Mucosa of descending colon (tissue), 3 donors: ENCODE measurements at regions not wholly inside any gene's neighbourhood (a gene's known extent, or its start where the extent isn't known, plus 50 kb on each side); places are given as distances from the start of the nearest gene placed in this dataset.
"Not testable (repeated sequence)": the region's sequence is repeated elsewhere in the genome, so short reads cannot be mapped to it uniquely, and the experiment has no call there.

Experiments
- ATAC-seq: fragments of 200-7000 bp; cut with Tn5 transposase; one replicate; pipeline ENCODE4 v1.9.1; 2020; ENCODE audit warnings: mild to moderate bottlenecking, moderate library complexity
- DNase-seq, 3 donors: peaks; one replicate each; pipeline ENCODE4 v3.0.0-alpha.2; 2020
- H3K36me3 ChIP-seq: fragments of 200-600 bp; one replicate; pipeline ENCODE4 v1.8.0; 2021; ENCODE audit warnings: low read depth, mild to moderate bottlenecking
- H3K4me1 ChIP-seq: fragments of 200-600 bp; one replicate; pipeline ENCODE4 v1.8.0; 2021; ENCODE audit warnings: low read depth, mild to moderate bottlenecking
- H3K4me3 ChIP-seq: fragments of 200-600 bp; one replicate; pipeline ENCODE4 v1.8.0; 2021; ENCODE audit warnings: mild to moderate bottlenecking
- H3K9me3 ChIP-seq: fragments of 200-600 bp; one replicate; pipeline ENCODE4 v1.8.0; 2021; ENCODE audit warnings: mild to moderate bottlenecking
- CTCF ChIP-seq: fragments of 200-600 bp; IDR thresholded peaks from one replicate; pipeline ENCODE4 v1.8.0; 2022; ENCODE audit warnings: antibody characterized with exemption, mild to moderate bottlenecking
- intact Hi-C, 2 donors: fragments of 100-400 bp; cut with DNase I in 1 of 2; cut with micrococcal nuclease in 1 of 2; formaldehyde crosslinking; loops; one replicate each; pipeline versions ENCODE4 v1.11.0 to v1.11.1; 2022; cut with DNase I, micrococcal nuclease
- donor health status: DM: no; HTN: no; CAD: no; lungs with moderate emphysema.
- donor health status: DM: no; HTN: no; CAD: no.
- donor health status: DM: no; HTN: yes; CAD: no.

GRCh38 chr2:21194147-21194546 is 70.4 kb downstream of the TDRD15 start:
- H3K9me3 ChIP-seq = no peaks in the 10 kb centered on the region

GRCh38 chr2:21194858-21195271 is 71.1 kb downstream of the TDRD15 start:
- intact Hi-C loops = no loop called here
- no peak for TF ChIP-seq CTCF
- ATAC-seq (no peak), DNase-seq (no peak)
- Histone ChIP-seq H3K4me3 (no peak overlapping the region), H3K9me3 (no peaks in the 10 kb centered on the region), H3K36me3 (no peaks in the 10 kb centered on the region), H3K4me1 (peaks cover 9% of the 10 kb centered on the region)

More at GRCh38 chr2:21194147-21194546, 70.4 kb downstream of the TDRD15 start:
- no peak for TF ChIP-seq CTCF
- DNase-seq (no peak), ATAC-seq (peak; percentile 88)
- Histone ChIP-seq H3K4me3 (no peak overlapping the region), H3K4me1 (peaks cover 9% of the 10 kb centered on the region), H3K36me3 (no peaks in the 10 kb centered on the region)
- intact Hi-C loops = no loop called here

GRCh38 chr2:21195326-21195725 is 71.6 kb downstream of the TDRD15 start:
- Histone ChIP-seq H3K9me3 (no peaks in the 10 kb centered on the region), H3K4me3 (no peak overlapping the region), H3K36me3 (no peaks in the 10 kb centered on the region), H3K4me1 (peaks cover 9% of the 10 kb centered on the region)
- no peak for TF ChIP-seq CTCF
- ATAC-seq = peak; percentile 72
- DNase-seq = no peak
- intact Hi-C loops = no loop called here

GRCh38 chr2:21198637-21199036 is 74.9 kb downstream of the TDRD15 start:
- no peak for TF ChIP-seq CTCF
- no peaks in the 10 kb centered on the region for H3K9me3 ChIP-seq
- DNase-seq (no peak), ATAC-seq (no peak)
- no peaks in the 10 kb centered on the region for H3K36me3 ChIP-seq
- no peak overlapping the region for H3K4me3 ChIP-seq
- H3K4me1 ChIP-seq = peaks cover 9% of the 10 kb centered on the region
- intact Hi-C loops = no loop called here

GRCh38 chr2:21203976-21204375 is 80.2 kb downstream of the TDRD15 start:
- TF ChIP-seq CTCF = no peak
- intact Hi-C loops = no loop called here
- Histone ChIP-seq H3K9me3 (no peaks in the 10 kb centered on the region), H3K4me3 (no peak overlapping the region), H3K4me1 (no peaks in the 10 kb centered on the region), H3K36me3 (no peaks in the 10 kb centered on the region)
- no peak for DNase-seq
- no peak for ATAC-seq

GRCh38 chr2:21214085-21214484 is 90.3 kb downstream of the TDRD15 start:
- H3K36me3 ChIP-seq, intact Hi-C loops, ATAC-seq, H3K4me1 ChIP-seq, H3K9me3 ChIP-seq, H3K4me3 ChIP-seq: not testable (repeated sequence)
- DNase-seq = peak; percentile 4 to 38 (median 12)
